ENCODE measurements at regions not wholly inside any gene's neighbourhood (a gene's known extent, or its start where the extent isn't known, plus 50 kb on each side); places are given as distances from the start of the nearest gene placed in this dataset.
"Not testable (repeated sequence)": the region's sequence is repeated elsewhere in the genome, so short reads cannot be mapped to it uniquely, and the experiment has no call there.

- no peak for DNase-seq
Observed at GRCh38 chr2:64888591-64889309, 100.4 kb upstream of the SLC1A4 start.

- no peak for DNase-seq
Observed at GRCh38 chr2:64889803-64890202, 99.4 kb upstream of the SLC1A4 start.

- not testable (repeated sequence) for DNase-seq
Observed at GRCh38 chr2:64896572-64896971, 92.6 kb upstream of the SLC1A4 start.

DNA sequence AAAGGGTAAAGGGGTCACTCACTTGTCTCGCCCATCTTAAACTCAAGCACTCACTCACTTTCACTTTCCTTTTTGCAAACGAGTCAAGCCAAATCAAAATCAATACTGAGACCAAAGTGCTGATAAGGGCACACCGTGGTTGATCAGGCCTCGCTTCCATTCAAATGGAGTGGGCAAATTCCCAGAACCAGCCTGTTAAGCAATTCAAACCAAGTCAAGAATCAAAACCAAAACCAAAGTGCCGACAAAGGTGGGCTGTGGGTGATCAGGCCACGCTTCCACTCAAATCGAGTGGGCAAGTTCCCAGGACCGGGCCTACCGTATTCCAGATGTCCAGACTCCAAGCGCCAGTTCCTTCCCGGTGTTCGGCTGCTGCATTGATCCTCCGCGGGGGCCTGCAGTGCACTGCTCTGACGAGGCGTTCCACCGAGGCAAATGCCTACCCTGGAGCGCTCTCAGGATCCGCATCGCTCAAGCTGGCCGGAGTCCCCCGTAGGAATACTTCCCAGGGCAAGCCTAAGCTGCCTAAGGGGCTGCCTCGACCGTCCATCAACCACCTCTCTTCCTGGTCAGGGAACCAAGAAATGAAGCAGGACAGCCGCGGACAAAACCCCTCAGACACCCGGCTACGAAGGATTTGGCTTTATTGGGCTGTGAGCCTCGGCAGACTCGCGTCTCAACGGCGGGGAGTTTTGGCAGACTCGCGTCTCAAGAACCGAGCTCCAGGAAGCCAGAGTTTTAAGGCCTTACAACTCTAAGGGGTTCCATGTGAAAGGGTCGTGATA, 89.9 kb upstream of the SLC1A4 start:
- DNase-seq = no peak

- not testable (repeated sequence) for DNase-seq
Observed at GRCh38 chr2:64899876-64900275, 89.3 kb upstream of the SLC1A4 start.

GRCh38 chr2:64904413-64905329, 84.5 kb upstream of the SLC1A4 start:
- DNase-seq = no peak

GRCh38 chr2:64905338-64906024, 83.7 kb upstream of the SLC1A4 start:
- DNase-seq = no peak

GRCh38 chr2:64906853-64907536, 82.2 kb upstream of the SLC1A4 start:
- no peak for DNase-seq

DNA sequence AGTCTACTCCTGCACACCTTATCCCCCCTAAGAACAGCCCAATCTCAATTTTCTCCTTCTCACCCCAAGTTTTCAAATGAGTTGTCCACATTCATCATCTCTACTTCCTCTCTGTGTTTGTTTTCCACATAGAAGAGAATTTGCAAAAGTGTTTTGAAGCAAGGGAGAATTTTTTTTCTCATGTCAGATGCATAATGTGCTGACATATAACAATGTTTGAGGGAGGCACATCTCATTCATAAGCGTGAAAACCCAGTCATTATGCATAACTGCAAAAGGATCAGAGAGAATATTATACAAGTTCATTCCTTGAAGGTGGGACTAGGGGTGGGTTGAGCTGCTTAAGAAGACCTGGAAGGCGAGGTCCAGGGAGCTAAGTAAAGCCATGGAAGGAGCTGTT, 80.8 kb upstream of the SLC1A4 start:
- DNase-seq = no peak

GRCh38 chr2:64910523-64910922, 78.7 kb upstream of the SLC1A4 start:
- DNase-seq = no peak

DNA sequence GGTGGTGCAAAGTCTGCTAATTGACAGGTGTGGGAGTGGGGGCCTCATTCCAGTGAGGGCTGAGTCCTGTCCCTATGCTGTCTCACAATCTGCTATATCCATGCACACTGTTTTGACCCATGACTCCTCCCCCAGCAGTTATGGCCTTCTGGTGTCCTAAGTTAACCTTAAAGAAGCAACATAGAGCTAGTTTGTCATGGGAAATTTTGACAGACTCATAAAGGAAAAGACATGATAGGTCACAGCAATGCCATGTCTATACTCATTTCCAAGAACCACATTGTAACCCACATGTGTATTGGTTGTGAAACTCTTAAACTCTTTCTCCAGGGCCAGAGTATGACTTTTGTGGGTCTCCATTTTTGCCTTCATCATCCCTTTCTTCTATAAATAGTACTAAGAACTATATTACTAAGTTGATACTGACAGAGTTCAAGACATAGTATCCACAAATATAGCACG, 78.2 kb upstream of the SLC1A4 start:
- no peak for DNase-seq

DNA sequence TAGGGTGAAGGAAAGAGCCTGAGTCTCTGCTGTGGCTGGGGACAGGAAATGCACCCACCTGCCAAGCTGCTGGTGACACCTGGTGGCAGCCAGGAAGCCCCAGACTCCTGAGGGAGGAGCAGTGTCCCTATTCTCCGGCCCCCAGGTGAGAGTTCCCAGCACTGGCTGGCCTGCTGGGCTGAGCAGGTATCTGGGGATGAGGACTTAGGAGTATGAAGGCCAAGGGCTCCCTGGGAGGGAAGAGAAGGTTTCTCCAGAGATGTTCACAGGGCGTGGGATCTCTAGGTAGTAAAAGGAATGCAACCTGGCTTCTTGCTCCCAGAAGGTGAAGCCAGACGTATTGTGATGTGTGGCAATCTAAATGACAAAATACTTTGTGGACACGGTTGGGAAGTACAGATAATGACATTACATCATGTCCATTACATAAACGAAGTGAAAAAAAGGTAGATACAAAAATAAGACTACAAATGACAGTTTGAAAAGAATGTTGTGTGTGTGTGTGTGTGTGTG, 75.8 kb upstream of the SLC1A4 start:
- DNase-seq = peak; percentile 8

DNA sequence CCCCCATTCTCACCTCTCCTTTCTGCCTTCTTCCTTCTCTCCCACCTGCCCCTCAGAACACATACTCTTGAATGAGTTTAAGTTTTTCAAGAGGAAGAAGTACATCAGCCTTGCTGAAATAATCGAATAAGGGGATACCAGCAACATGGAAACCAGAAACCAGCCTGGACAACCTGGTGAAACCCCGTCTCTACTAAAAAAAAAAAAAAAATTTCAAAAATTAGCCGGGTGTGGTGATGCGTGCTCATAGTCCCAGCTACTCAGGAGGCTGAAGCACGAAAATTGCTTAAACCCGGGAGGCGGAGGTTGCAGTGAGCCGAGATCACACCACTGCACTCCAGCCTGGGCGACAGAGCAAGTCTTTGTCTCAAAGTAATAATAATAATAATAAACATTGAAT, 75.0 kb upstream of the SLC1A4 start:
- no peak for DNase-seq

DNA sequence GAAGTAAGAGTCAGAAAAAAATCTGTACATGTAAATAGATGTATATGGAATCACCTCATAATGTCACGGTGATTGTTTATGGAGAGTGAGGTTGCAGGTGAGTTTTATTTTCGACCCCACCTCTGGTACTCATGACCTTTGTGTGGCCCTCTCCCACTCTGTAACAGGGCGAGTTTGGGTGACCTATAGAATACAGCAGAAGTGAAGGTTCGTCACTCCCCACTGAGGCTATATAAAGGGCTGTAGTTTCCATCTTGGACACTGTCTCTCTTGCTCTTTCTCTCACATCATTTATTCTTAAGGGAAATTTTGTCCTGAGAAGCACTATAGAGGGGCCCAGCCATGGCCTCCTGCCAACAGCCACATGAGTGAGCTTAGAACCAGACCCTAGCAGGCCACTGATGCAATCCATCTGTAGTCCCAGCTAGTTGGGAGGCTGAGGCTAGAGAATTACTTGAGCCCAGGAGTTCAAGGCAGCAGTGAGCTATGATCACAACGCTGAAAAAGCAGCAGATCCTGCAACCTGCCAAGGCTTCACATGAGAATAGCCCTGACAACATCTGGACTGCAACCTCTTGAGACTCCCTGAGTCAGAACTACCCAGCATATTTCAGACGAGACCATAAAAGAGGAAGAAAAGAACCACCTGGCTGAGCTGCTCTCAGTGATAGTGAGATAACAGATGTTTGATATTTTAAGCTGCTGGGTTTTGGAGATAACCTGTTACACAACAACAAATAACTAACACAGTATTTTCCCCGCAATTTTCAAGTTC, 74.3 kb upstream of the SLC1A4 start:
- no peak for DNase-seq

DNA sequence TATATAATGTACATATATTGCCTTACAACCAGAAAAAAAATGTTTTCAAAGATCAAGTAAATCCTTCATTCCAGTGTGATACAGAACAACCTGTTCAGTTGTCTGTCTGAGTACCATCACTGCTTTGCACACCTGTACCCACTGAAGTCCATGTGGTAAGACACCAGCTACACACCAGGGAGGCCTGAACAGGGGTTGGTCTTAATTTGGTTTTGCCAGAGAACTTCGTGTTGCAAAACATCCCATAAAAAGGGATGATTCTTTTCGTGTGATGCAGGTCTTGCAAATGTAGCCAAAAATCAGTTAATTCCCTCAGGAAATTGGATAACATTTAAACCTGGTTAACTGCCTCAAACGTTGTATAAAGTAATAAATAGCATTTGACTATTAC, 73.7 kb upstream of the SLC1A4 start:
- DNase-seq = no peak

DNA sequence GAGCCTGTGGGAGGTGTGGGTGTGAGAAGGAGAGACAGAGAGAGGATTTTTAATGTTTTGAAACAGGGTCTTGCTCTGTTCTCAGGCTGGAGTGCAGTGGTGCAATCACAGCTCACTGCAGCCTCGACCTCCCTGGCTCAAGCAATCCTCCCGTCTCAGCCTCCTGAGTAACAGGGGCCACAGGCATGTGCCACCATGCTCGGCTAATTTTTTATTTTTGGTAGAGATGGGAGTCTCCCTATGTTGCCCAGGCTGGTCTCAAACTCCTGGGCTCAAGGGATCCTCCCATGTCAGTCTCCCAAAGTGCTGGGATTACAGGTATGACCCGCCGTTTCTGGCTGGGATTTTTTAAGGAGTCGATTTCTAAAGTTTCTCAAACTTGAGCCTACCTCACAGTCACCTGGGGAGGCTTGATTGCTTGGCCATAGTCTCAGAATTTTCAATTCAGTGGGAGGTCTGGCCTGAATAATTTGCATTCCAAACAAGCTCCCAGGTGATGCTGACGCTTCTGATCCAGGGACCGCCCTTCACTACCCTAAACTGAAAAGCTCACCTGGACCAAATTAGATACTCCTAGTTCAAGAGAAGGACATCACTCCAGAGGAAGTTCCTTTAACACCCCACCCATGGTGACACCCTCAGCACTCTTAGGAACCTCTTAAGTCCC, 70.8 kb upstream of the SLC1A4 start:
- no peak for DNase-seq

DNA sequence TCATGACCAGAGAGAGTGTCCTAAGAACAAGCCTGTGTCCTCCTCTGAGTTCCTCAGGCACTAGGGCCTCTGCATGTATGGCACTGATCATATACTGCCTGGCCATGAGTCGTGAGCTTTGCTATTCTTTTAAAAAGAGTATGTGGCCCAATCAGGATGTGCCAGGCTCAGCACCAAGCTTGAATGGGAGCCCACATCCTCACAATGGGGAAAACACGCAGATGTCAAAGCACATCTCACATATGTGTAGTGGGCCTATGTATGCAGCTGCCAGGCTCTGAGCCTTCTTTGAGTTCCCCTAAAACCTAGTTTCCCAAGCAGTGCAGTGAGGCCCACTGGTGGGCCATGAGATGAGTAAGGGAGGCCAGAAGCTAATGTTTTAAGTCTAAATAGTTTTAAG, 69.9 kb upstream of the SLC1A4 start:
- DNase-seq = no peak

DNA sequence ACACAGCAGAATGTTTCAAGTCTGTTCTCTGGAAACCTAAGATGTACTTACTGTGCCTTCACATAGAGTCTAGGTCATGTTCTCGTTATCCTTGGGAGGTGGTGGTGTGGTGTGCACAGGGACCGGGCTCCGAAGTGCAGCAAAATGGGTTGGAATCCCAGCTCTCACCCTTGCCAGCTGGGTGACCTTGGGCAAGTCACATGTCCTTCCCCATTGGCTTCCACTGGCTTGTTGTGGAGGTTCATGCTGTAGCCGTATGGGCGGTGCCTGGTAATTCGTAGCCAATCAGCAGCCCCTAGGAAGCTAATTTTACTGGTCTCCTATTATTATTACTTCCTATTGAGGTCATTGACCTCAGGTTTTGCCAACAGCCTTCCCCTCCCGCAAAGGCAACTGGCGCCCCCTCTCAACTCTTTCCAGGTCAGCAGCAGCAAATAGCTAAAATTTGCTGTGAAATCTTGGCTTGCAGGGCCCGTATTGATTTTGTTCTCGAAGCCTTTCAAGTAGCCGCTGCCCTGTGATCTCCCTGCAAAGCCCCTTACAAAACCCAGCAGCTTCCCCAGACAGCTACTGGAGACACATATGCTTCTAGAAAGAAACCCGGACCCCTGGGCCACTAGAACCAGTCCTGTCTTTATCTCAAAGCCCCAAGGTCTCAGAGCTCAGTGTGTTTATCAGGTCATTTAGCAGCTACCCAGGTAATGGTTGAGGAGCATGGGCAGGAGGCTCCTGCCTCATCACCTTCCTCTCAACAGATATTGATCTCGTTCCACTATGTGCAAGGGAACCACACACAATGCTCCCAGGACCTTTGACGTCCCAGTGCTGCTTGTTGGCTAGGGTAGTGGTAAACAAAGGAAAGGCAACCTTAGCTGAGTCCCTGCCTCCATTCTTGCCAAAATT, 66.5 kb upstream of the SLC1A4 start:
- no peak for DNase-seq

DNA sequence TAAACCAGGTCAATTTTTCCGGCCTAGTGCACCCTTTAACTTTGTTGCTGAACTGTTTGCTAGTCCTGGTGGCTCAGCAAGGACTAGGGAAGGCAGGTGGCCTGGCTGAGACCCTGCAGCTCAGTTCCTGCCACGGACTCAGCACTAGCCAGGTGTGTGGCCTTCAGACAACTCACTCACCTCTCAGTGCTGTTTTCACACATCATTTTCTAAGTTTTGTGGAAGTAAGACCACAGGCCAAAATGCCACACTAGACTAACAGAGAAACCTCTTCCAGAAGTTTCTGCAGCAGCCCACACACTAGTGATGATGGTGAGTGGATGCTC, 65.9 kb upstream of the SLC1A4 start:
- no peak for DNase-seq
